Upper lobe of right lung (tissue), 1 donor: ENCODE measurements at regions not wholly inside any gene's neighbourhood (a gene's known extent, or its start where the extent isn't known, plus 50 kb on each side); places are given as distances from the start of the nearest gene placed in this dataset.
"Not testable (repeated sequence)": the region's sequence is repeated elsewhere in the genome, so short reads cannot be mapped to it uniquely, and the experiment has no call there.

Experiments
- ATAC-seq: fragments of 200-7000 bp; cut with Tn5 transposase; one replicate; pipeline ENCODE4 v1.9.1; 2020; ENCODE audit warnings: mild to moderate bottlenecking, moderate library complexity
- DNase-seq: peaks from one replicate; pipeline ENCODE4 v3.0.0-alpha.2; 2020
- H3K27ac ChIP-seq: fragments of 200-600 bp; one replicate; pipeline ENCODE4 v1.8.0; 2022
- H3K27me3 ChIP-seq: fragments of 200-600 bp; one replicate; pipeline ENCODE4 v1.8.0; 2022; ENCODE audit warnings: mild to moderate bottlenecking
- H3K36me3 ChIP-seq: fragments of 200-600 bp; one replicate; pipeline ENCODE4 v1.8.0; 2022
- H3K4me1 ChIP-seq: fragments of 200-600 bp; one replicate; pipeline ENCODE4 v1.8.0; 2022
- H3K4me3 ChIP-seq: fragments of 200-600 bp; one replicate; pipeline ENCODE4 v1.8.0; 2022; ENCODE audit warnings: mild to moderate bottlenecking
- H3K9me3 ChIP-seq: fragments of 200-600 bp; one replicate; pipeline ENCODE4 v1.8.0; 2022
- intact Hi-C: fragments of 100-400 bp; cut with DNase I; formaldehyde crosslinking; loops from one replicate; pipeline ENCODE4 v1.11.0; 2022
- donor health status: DM: no; HTN: yes; CAD: no; lungs with severe emphysema.

DNA sequence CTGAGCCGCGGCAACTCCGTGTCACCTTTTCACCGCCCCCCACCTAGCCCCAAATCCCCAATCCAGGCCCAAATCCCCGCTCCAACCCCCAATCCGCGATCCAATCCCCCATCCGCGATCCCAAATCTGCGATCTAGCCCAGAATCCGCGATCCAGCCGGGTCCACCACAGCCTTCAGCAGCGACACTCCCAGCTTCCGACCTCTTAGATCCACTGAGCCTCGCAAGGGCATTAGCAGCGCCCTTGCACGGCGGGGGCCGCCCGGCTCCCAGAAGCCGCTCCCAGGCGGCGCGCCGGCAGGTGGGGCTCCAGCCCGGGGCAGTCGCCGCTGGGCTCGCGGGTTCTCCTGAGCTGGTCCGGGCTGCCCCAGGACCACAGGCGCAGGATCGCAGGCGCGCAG is 116.1 kb upstream of the TPTE start:
- H3K4me3 ChIP-seq, intact Hi-C loops, H3K27me3 ChIP-seq, H3K27ac ChIP-seq, H3K4me1 ChIP-seq, ATAC-seq, H3K36me3 ChIP-seq, H3K9me3 ChIP-seq: not testable (repeated sequence)
- DNase-seq: peak; percentile 69

DNA sequence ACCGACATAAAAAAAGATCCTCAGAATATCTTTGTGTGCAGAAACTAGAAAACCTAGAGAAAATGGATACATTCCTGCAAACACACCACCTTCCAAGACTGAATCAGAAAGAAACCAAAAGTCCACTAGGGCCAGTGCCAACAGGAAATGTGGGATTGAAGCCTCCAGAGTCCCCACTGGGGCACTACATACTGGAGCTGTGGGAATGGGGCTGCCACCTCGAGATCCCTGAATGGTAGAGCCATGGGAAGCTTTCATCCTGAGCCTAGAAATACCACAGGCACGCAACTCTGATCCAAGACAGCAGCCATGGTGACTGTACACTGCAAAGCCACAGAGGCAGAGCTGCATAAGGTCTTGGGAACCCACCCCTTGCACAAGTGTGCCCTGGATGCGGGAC is 111.6 kb upstream of the TPTE start:
- not testable (repeated sequence) for ATAC-seq, DNase-seq

GRCh38 chr21:10410354-10410929 is 110.9 kb upstream of the TPTE start:
- H3K27ac ChIP-seq, H3K4me3 ChIP-seq, H3K4me1 ChIP-seq, H3K36me3 ChIP-seq, DNase-seq, H3K27me3 ChIP-seq, intact Hi-C loops, H3K9me3 ChIP-seq, ATAC-seq: not testable (repeated sequence)

More for the DNA sequence above, 111.6 kb upstream of the TPTE start:
- H3K27me3 ChIP-seq, H3K27ac ChIP-seq, H3K36me3 ChIP-seq, H3K9me3 ChIP-seq, H3K4me1 ChIP-seq, H3K4me3 ChIP-seq, intact Hi-C loops: not testable (repeated sequence)

DNA sequence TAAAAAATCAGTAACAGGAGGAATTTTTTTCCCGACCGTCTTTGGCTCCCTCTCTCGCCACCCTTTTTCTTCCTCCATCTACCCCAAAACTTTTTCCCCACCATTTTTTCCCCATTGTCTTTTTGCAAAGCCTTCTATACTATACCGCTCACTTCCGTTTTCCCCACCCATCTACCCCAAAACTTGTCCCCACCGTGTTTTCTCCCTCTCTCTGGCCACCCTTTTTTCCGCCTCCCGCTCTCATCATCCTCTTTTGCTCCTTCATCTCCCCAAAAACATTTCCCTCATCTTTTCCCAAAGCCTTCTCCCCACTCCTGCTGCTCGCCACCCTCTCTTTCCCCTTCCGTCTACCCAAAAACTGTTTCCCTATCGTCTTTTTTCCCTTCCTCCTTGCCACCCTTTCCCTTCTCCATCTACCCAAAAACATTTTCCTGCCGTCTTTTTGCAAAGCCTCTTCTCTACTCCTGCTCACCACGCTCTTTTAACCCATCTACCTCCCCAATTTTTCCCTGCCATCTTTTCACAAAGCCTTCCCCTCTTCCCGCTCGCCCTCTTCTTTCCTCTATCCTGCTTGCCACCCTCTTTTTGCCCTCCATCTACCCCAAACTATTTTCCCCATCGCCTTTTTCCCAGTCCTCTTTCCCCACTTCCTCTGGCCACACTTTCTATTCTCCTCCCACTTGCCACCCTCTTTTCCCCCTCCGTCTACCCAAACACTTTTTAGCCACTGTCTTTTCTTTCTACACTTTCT is 109.4 kb upstream of the TPTE start:
- H3K27me3 ChIP-seq: not testable (repeated sequence)

GRCh38 chr21:10412928-10413246 is 108.5 kb upstream of the TPTE start:
- H3K27ac ChIP-seq, intact Hi-C loops, H3K36me3 ChIP-seq, H3K9me3 ChIP-seq, H3K4me1 ChIP-seq, ATAC-seq, DNase-seq, H3K27me3 ChIP-seq, H3K4me3 ChIP-seq: not testable (repeated sequence)

More for the DNA sequence above, 109.4 kb upstream of the TPTE start:
- H3K4me3 ChIP-seq, H3K4me1 ChIP-seq, H3K27ac ChIP-seq, ATAC-seq, H3K36me3 ChIP-seq, intact Hi-C loops, H3K9me3 ChIP-seq, DNase-seq: not testable (repeated sequence)

DNA sequence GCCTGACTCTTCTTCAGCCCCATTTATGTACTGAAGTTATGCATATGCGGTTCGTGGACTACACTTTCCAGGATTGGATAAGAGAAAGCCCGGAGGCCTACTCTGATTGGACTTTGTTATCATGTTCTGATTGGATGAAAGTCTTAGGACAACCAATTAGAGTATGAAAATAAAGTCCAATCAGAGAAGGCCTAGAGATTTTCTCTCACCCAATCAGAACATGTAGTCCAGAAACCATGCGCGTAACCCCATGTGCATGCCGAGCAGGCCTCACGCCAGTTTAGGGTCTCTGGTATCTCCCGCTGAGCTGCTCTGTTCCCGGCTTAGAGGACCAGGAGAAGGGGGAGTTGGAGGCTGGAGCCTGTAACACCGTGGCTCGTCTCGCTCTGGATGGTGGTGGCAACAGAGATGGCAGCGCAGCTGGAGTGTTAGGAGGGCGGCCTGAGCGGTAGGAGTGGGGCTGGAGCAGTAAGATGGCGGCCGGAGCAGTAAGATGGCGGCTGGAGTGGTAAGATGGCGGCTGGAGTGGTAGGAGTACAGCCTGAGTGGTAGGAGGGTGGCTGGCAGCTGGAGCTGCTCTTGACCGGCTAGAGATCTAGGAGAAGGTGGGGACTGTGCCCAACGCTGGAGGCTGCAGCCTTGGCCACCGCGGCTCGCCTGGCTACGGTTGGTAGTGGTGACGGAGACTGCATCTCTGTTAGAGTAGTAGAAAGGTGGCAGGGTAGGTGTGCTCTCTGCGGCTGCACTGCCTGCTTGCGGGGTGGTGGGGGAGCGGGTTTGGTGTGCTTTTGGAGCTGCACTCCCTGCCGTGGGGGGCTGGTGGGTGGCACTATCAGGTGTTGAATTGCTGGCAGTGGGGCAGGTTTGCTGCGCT is 107.9 kb upstream of the TPTE start:
- intact Hi-C loops, H3K27ac ChIP-seq, H3K9me3 ChIP-seq, H3K4me3 ChIP-seq, H3K4me1 ChIP-seq, H3K36me3 ChIP-seq, H3K27me3 ChIP-seq, ATAC-seq: not testable (repeated sequence)
- DNase-seq: peak; percentile 71

DNA sequence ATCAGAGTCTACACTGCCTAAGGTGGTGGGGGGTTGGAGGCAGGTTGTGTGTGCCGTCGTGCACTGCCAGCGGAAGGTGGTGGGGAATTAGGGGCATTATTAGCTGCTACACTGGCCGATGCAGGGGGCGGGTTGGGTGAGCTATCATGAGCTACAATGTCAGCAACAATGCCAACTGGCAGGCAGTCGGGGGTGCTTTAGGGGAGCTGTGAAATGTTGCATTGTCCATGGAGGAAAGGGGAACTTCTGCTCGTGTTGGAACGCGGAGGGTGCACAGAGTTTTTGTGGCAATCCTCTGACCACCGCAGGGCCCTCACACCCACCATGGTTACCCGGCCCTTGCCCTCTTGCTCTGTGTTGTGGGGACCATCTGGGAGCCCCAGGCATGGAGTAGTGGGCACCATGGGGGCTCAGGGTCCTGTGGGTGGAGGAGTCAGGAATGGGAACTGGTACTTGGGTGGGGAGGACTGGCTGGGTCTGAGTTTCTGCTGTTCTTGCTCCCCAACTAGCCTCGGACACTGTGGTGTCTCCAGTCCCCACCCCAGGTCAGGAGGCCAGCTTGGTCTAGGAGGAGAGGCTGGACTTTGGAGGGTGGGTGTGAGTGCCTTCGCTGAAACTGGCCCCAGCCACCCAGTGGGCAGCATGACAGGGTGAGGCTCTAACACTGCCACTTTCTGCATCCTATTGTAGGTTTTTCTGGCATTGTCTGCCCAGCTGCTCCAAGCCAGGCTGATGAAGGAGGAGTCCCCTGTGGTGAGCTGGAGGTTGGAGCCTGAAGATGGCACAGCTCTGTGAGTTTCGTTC is 107.1 kb upstream of the TPTE start:
- H3K4me1 ChIP-seq, H3K27ac ChIP-seq, ATAC-seq, H3K4me3 ChIP-seq, H3K27me3 ChIP-seq, H3K9me3 ChIP-seq, intact Hi-C loops, H3K36me3 ChIP-seq: not testable (repeated sequence)
- DNase-seq: peak; percentile 66

GRCh38 chr21:10414925-10415254 is 106.5 kb upstream of the TPTE start:
- H3K4me1 ChIP-seq, H3K9me3 ChIP-seq, DNase-seq, H3K4me3 ChIP-seq, ATAC-seq, H3K27me3 ChIP-seq, H3K36me3 ChIP-seq, intact Hi-C loops, H3K27ac ChIP-seq: not testable (repeated sequence)

DNA sequence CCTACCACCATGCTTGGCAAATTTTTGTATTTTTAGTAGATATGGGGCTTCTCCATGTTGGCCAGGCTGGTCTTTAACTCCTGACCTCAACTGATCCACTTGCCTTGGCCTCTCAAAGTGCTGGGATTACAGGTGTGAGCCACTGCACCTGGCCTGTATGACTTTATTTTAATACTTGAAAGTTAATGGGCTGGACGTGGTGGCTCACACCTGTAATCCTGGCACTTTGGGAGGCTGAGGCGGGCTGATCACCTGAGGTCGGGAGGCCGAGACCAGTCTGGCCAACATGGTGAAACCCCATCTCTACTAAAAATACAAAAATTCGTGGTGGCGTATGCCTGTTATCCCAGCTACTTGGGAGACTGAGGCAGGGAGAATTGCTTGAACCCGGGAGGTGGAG is 105.9 kb upstream of the TPTE start:
- ATAC-seq (peak; percentile 1), DNase-seq (peak; percentile 73)
- H3K27me3 ChIP-seq, H3K27ac ChIP-seq, H3K9me3 ChIP-seq, H3K4me1 ChIP-seq, H3K4me3 ChIP-seq, intact Hi-C loops, H3K36me3 ChIP-seq: not testable (repeated sequence)

GRCh38 chr21:10415859-10416258 is 105.5 kb upstream of the TPTE start:
- H3K27ac ChIP-seq, H3K4me3 ChIP-seq, intact Hi-C loops, H3K4me1 ChIP-seq, H3K9me3 ChIP-seq, H3K27me3 ChIP-seq, H3K36me3 ChIP-seq: not testable (repeated sequence)
- DNase-seq (peak; percentile 75), ATAC-seq (peak; percentile 28)

DNA sequence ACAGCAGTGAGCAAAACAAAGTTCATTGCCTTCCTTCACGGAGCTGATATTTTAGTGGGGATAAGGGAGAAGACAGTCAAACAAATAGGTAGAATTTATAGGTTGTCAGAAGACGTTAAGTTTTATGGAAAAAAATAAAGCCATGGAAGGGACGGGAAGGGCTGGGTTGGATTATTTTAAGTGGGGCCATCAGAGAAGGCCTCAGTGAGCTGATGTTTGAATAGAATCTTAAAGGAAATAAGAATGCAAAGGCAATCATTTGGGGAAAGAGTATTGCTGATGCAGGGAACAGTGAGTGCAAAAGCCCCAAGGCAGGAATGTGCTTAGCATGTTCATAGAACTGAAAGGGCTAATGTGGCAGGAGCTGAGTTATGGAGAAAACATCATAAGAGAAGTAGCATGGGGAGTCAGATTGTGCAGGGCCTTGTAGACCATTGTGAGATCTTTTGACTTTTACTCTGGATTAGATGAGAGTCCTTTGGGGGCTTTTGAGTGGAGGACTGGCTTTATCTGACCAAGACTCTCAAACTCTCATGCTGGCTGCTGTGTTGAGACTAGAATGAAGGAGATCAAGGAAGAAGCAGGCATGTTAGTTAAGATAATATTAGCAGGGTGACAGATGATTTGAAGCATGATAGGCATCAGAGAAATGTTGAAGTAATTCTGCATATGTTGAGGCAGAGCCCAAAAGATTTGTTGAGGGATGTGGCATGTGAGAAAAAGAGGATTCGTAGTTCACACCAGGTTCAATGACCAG is 104.5 kb upstream of the TPTE start:
- H3K9me3 ChIP-seq, intact Hi-C loops: not testable (repeated sequence)

DNA sequence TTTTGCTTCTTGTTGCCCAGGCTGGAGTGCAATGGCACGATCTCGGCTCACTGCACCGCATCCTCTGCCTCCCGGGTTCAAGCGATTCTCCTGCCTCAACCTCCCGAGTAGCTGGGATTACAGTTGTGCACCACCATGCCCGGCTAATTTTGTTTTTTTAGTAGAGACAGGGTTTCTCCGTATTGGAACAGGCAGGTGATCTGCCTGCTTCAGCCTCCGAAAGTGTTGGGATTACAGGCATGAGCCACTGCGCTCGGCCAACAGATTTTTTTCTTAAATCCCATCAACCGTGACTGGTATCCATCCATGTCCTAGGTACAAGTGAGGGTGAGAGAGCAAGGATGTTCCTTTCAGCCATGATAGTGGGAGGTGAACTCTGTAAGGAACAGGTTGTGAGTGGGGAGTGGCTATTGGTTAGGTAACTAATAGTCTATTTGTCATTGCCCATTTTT is 103.8 kb upstream of the TPTE start:
- intact Hi-C loops, H3K27me3 ChIP-seq, H3K36me3 ChIP-seq, H3K9me3 ChIP-seq, H3K4me1 ChIP-seq, H3K27ac ChIP-seq, H3K4me3 ChIP-seq: not testable (repeated sequence)
- ATAC-seq: peak; percentile 28
- peak; percentile 75 for DNase-seq

More for the DNA sequence above, 104.5 kb upstream of the TPTE start:
- H3K36me3 ChIP-seq, H3K27ac ChIP-seq, DNase-seq, H3K4me3 ChIP-seq, H3K27me3 ChIP-seq, H3K4me1 ChIP-seq: not testable (repeated sequence)
- peak; percentile 9 for ATAC-seq
